ENCODE measurements at regions not wholly inside any gene's neighbourhood (a gene's known extent, or its start where the extent isn't known, plus 50 kb on each side); places are given as distances from the start of the nearest gene placed in this dataset.
"Not testable (repeated sequence)": the region's sequence is repeated elsewhere in the genome, so short reads cannot be mapped to it uniquely, and the experiment has no call there.

DNA sequence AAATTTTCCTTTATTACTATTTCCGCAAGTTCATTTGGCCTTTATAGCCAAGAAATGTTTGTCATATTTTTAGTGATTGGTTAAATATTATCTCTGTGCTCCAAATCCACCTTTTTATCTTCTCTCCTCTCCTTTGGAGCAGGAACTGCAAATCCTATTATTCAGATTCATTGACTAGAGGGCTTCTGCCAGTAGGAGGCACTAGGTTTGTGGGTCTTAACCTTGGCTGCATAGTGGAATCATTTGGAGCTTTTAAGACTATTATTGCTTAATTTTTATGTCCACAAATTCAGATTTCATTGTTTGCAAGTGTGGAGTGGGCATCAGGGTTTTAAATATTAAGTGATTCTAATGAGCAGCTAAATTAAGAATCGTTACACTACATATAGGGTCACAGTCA, 75.3 kb upstream of the SYT10 start:
- DNase-seq (ENCODE audit: low read depth) = no peak
- TF ChIP-seq, protein P1, sequence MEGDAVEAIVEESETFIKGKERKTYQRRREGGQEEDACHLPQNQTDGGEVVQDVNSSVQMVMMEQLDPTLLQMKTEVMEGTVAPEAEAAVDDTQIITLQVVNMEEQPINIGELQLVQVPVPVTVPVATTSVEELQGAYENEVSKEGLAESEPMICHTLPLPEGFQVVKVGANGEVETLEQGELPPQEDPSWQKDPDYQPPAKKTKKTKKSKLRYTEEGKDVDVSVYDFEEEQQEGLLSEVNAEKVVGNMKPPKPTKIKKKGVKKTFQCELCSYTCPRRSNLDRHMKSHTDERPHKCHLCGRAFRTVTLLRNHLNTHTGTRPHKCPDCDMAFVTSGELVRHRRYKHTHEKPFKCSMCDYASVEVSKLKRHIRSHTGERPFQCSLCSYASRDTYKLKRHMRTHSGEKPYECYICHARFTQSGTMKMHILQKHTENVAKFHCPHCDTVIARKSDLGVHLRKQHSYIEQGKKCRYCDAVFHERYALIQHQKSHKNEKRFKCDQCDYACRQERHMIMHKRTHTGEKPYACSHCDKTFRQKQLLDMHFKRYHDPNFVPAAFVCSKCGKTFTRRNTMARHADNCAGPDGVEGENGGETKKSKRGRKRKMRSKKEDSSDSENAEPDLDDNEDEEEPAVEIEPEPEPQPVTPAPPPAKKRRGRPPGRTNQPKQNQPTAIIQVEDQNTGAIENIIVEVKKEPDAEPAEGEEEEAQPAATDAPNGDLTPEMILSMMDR (conservative IDR thresholded peaks at IDR 0.05; ENCODE audit: low read depth, low read length) = peak; percentile 57
- H3K4me3 ChIP-seq (ENCODE audit: low read length) = no peak overlapping the region

DNA sequence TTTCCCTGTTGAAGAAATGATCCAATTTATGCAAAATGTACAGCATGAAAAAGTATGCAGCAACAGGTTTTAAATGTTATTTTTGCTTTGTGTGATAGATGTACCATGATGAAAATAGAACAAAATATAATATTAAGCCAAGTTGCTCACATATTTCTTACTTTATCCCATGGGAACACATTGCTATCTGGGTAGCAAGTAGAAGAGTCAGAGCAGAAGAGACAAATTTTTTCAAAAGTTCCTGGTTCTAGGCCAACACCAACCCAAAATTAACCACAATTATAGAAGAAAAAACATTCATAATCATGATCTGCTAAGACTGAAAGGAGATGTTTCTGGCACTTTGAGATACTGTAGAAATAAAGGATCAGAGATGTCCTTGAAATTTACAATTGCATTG, 79.9 kb upstream of the SYT10 start:
- no peak for DNase-seq (ENCODE audit: low read depth)
- TF ChIP-seq, protein P1 (conservative IDR thresholded peaks at IDR 0.05; ENCODE audit: low read depth, low read length) = no peak
- no peak overlapping the region for H3K4me3 ChIP-seq (ENCODE audit: low read length)

DNA sequence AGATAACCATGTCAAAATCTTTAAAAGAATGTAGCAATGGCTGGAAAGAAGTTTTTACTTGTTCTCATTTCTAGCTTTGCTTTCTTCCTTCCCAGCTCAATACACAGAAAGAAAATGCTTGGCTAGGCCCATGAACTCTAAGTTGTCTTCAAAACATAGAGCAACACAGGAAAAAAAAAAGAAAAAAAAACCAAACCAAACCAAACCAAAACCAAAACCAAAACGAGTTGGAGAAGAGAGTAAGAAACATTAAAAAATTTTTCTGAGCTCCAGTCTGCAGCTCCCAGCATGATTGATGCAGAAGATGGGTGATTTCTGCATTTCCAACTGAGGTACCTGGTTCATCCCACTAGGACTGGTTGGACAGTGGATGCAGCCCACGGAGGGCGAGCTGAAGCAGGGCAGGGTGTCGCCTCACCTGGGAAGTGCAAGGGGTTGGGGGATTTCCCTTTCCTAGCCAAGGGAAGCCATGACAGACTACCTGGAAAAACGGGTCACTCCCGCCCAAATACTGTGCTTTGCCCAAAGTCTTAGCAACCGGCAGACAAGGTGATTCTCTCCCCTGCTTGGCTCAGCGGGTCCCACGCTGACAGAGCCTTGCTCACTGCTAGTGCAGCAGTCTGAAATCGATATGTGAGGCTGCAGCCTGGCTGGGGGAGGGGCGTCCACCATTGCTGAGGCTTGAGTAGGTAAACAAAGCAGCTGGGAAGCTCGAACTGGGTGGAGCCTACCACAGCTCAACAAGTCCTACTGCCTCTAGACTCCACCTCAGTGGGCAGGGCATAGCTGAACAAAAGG, 81.1 kb upstream of the SYT10 start:
- not testable (repeated sequence) for H3K4me3 ChIP-seq (ENCODE audit: low read length); DNase-seq (ENCODE audit: low read depth)

DNA sequence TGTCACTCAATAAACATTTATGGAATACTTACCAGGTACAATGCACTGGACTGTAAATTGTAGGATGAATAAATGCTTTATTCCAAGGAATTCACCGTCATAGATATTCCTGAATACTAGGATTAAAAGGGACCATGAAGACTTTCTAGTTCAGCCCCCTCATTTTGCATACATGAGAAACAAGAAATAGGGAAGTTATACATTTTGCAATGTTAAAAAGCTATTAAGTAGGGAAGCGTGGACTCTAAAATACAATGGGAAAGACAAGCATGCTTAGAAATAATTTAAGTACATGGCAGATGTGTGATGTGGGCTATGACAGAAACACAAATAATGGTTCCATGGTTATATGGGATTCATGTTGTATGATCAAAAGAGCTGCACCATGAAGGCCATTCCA, 89.4 kb upstream of the SYT10 start:
- TF ChIP-seq, protein P1 (conservative IDR thresholded peaks at IDR 0.05; ENCODE audit: low read depth, low read length) = no peak
- no peak for DNase-seq (ENCODE audit: low read depth)
- no peak overlapping the region for H3K4me3 ChIP-seq (ENCODE audit: low read length)

DNA sequence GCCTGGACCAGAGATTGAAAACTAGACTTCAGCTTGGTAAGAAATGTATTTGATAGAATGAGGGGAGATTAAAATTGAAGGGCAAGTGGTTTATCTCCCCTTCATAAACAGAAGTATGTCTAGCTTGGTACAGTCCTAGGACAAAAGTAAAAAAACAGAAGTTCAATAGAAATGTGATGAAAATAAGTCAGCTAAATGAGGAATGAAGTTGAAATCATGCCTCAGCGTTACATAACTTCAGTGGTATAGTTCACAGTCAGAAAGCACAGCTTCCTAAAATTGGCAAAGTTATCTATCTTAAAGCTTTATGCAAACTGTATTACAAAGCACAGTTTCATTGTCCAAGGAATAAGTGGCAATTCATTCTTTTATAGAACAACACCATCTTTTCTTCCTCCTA, 90.2 kb upstream of the SYT10 start:
- no peak overlapping the region for H3K4me3 ChIP-seq (ENCODE audit: low read length)
- DNase-seq (ENCODE audit: low read depth) = no peak
- TF ChIP-seq, protein P1 (conservative IDR thresholded peaks at IDR 0.05; ENCODE audit: low read depth, low read length) = no peak

DNA sequence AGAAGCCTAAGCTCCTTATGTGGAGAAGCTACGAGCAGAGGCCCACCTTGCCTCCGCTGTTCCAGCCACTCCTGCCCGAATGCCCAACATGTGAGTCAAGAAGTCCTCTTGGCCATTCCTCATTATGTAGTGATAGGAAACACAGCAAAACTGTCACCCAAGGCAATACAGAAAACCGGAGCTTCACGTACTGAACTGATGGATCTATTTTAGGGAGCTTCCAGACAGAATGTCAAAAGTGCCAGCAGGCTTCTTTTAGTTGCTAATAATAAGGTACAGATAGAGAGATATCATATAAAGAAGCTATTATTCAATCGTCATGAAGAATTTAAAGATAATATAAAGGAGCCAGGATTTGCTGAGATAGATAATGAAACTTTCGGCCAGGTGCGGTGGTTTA, 91.6 kb upstream of the SYT10 start:
- no peak for DNase-seq (ENCODE audit: low read depth)
- TF ChIP-seq, protein P1 (conservative IDR thresholded peaks at IDR 0.05; ENCODE audit: low read depth, low read length) = no peak
- no peak overlapping the region for H3K4me3 ChIP-seq (ENCODE audit: low read length)

DNA sequence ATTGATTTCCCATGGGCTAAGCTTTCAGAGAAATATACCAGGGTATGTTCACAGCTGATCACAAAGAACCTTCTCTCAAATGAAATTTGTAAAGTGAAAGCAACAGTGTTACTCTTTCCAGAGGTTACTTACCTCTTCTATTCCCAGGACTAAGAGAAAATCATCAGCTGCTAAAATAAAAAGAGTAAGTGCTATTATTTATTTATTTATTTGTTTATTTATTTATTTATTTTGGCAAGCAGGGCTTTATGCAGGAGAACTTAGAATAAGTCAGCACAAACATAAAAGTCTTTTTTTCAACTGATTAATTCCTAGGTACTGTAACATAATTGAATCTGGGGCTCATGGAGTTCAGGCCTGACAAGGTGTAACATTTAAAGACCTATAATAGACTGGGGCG, 93.9 kb upstream of the SYT10 start:
- no peak overlapping the region for H3K4me3 ChIP-seq (ENCODE audit: low read length)
- no peak for DNase-seq (ENCODE audit: low read depth)
- TF ChIP-seq, protein P1 (conservative IDR thresholded peaks at IDR 0.05; ENCODE audit: low read depth, low read length) = no peak
